ENCODE measurements at regions not wholly inside any gene's neighbourhood (a gene's known extent, or its start where the extent isn't known, plus 50 kb on each side); places are given as distances from the start of the nearest gene placed in this dataset.

GRCh38 chr2:128499367-128500137 lies 180.9 kb upstream of the HS6ST1 start:
- TF ChIP-seq CTCF (IDR thresholded peaks at IDR 0.05; ENCODE audit: low read depth, low read length, missing control alignments): no peak
- in situ Hi-C loops (cut with HindIII; ENCODE audit: low pct_ligation_motif_present, low sequenced_read_pairs): no loop called here

GRCh38 chr2:128500138-128500800 lies 181.6 kb upstream of the HS6ST1 start:
- Histone ChIP-seq H3K27ac (no peak overlapping the region), H3K27me3 (replicated peaks) (no peaks in the 10 kb centered on the region), H3K36me3 (replicated peaks) (no peaks in the 10 kb centered on the region), H3K4me3 (ENCODE audit: low read depth, low read length) (no peak overlapping the region)
- in situ Hi-C loops (cut with HindIII; ENCODE audit: low pct_ligation_motif_present, low sequenced_read_pairs): no loop called here
- no peak for TF ChIP-seq CTCF (IDR thresholded peaks at IDR 0.05; ENCODE audit: low read depth, low read length, missing control alignments)
- no peak for DNase-seq

More at GRCh38 chr2:128499367-128500137, 180.9 kb upstream of the HS6ST1 start:
- H3K27me3 ChIP-seq (replicated peaks): no peaks in the 10 kb centered on the region
- no peaks in the 10 kb centered on the region for H3K36me3 ChIP-seq (replicated peaks)
- DNase-seq: no peak
- no peak overlapping the region for H3K4me3 ChIP-seq (ENCODE audit: low read depth, low read length)
- H3K27ac ChIP-seq: no peak overlapping the region

- no peaks in the 10 kb centered on the region for H3K27me3 ChIP-seq (replicated peaks)
- no peak overlapping the region for H3K27ac ChIP-seq
- DNase-seq: no peak
- H3K36me3 ChIP-seq (replicated peaks): no peaks in the 10 kb centered on the region
- in situ Hi-C loops (cut with HindIII; ENCODE audit: low pct_ligation_motif_present, low sequenced_read_pairs): no loop called here
- TF ChIP-seq CTCF (IDR thresholded peaks at IDR 0.05; ENCODE audit: low read depth, low read length, missing control alignments): no peak
- no peak overlapping the region for H3K4me3 ChIP-seq (ENCODE audit: low read depth, low read length)
Measured at GRCh38 chr2:128501006-128501690, 182.5 kb upstream of the HS6ST1 start.

- H3K27me3 ChIP-seq (replicated peaks): no peaks in the 10 kb centered on the region
- in situ Hi-C loops (cut with HindIII; ENCODE audit: low pct_ligation_motif_present, low sequenced_read_pairs): no loop called here
- no peak for DNase-seq
- H3K4me3 ChIP-seq (ENCODE audit: low read depth, low read length): no peak overlapping the region
- H3K27ac ChIP-seq: no peak overlapping the region
- H3K36me3 ChIP-seq (replicated peaks): no peaks in the 10 kb centered on the region
- no peak for TF ChIP-seq CTCF (IDR thresholded peaks at IDR 0.05; ENCODE audit: low read depth, low read length, missing control alignments)
Measured at GRCh38 chr2:128501700-128502099, 183.0 kb upstream of the HS6ST1 start.

GRCh38 chr2:128502200-128502599 lies 183.5 kb upstream of the HS6ST1 start:
- Histone ChIP-seq H3K4me3 (ENCODE audit: low read depth, low read length) (no peak overlapping the region), H3K27ac (no peak overlapping the region), H3K36me3 (replicated peaks) (no peaks in the 10 kb centered on the region), H3K27me3 (replicated peaks) (no peaks in the 10 kb centered on the region)
- no peak for TF ChIP-seq CTCF (IDR thresholded peaks at IDR 0.05; ENCODE audit: low read depth, low read length, missing control alignments)
- in situ Hi-C loops (cut with HindIII; ENCODE audit: low pct_ligation_motif_present, low sequenced_read_pairs): no loop called here
- DNase-seq: no peak

All from brain microvascular endothelial cell (primary cell).